ENCODE measurements at regions not wholly inside any gene's neighbourhood (a gene's known extent, or its start where the extent isn't known, plus 50 kb on each side); places are given as distances from the start of the nearest gene placed in this dataset.

GRCh38 chr3:63050548-63051177 is 175.4 kb upstream of the CADPS start:
- Histone ChIP-seq H3K9me3 (no peaks in the 10 kb centered on the region), H3K4me1 (no peaks in the 10 kb centered on the region), H3K27ac (no peak overlapping the region), H3K27me3 (no peaks in the 10 kb centered on the region), H3K4me3 (no peak overlapping the region), H3K36me3 (no peaks in the 10 kb centered on the region)
- WGBS, 4 donors = 65 to 76% (median 68%) methylated on average over 8 of the region's 8 CpGs
- ATAC-seq (no peak), DNase-seq (no peak)
- intact Hi-C loops (cut with DNase I) = no loop called here
- TF ChIP-seq POLR2A (IDR thresholded peaks at IDR 0.05) = no peak
- TF ChIP-seq CTCF (IDR thresholded peaks at IDR 0.05) = no peak

- H3K27me3 ChIP-seq = no peaks in the 10 kb centered on the region
- intact Hi-C loops (cut with DNase I) = no loop called here
- DNase-seq (no peak), ATAC-seq (no peak)
- H3K36me3 ChIP-seq = no peaks in the 10 kb centered on the region
- H3K9me3 ChIP-seq = no peaks in the 10 kb centered on the region
- H3K4me3 ChIP-seq = no peak overlapping the region
- H3K27ac ChIP-seq = no peak overlapping the region
- no peaks in the 10 kb centered on the region for H3K4me1 ChIP-seq
- WGBS, 4 donors = 35 to 47% (median 42%) methylated on average over 5 of the region's 5 CpGs
- no peak for TF ChIP-seq POLR2A (IDR thresholded peaks at IDR 0.05)
- TF ChIP-seq CTCF (IDR thresholded peaks at IDR 0.05) = no peak
Measured at GRCh38 chr3:63051920-63052319, 176.7 kb upstream of the CADPS start.

- 3 to 43% (median 20%) methylated on average over 1 of the region's 1 CpG for WGBS, 4 donors
- Histone ChIP-seq H3K9me3 (no peaks in the 10 kb centered on the region), H3K27me3 (no peaks in the 10 kb centered on the region), H3K4me1 (no peaks in the 10 kb centered on the region), H3K4me3 (no peak overlapping the region), H3K36me3 (no peaks in the 10 kb centered on the region), H3K27ac (no peak overlapping the region)
- no peak for DNase-seq
- TF ChIP-seq CTCF (IDR thresholded peaks at IDR 0.05) (no peak), POLR2A (IDR thresholded peaks at IDR 0.05) (no peak)
- no peak for ATAC-seq
- intact Hi-C loops (cut with DNase I) = no loop called here
Measured at GRCh38 chr3:63056932-63057331, 181.7 kb upstream of the CADPS start.

GRCh38 chr3:63060412-63060811 is 185.2 kb upstream of the CADPS start:
- no peaks in the 10 kb centered on the region for H3K27me3 ChIP-seq
- intact Hi-C loops (cut with DNase I) = no loop called here
- no peak for DNase-seq
- H3K4me1 ChIP-seq = no peaks in the 10 kb centered on the region
- no peak overlapping the region for H3K4me3 ChIP-seq
- H3K9me3 ChIP-seq = no peaks in the 10 kb centered on the region
- no peak for ATAC-seq
- no peaks in the 10 kb centered on the region for H3K36me3 ChIP-seq
- TF ChIP-seq POLR2A (IDR thresholded peaks at IDR 0.05) (no peak), CTCF (IDR thresholded peaks at IDR 0.05) (no peak)
- WGBS, 4 donors = 76 to 94% (median 80%) methylated on average over 2 of the region's 2 CpGs
- H3K27ac ChIP-seq = no peak overlapping the region

Measured in heart left ventricle (tissue), 16 donors.